Dermis blood vessel endothelial cell (primary cell): ENCODE measurements at regions not wholly inside any gene's neighbourhood (a gene's known extent, or its start where the extent isn't known, plus 50 kb on each side); places are given as distances from the start of the nearest gene placed in this dataset.
"Not testable (repeated sequence)": the region's sequence is repeated elsewhere in the genome, so short reads cannot be mapped to it uniquely, and the experiment has no call there.

ENCODE experiments used
- DNase-seq: peaks from one replicate; pipeline ENCODE4 v3.0.0; 2010

DNA sequence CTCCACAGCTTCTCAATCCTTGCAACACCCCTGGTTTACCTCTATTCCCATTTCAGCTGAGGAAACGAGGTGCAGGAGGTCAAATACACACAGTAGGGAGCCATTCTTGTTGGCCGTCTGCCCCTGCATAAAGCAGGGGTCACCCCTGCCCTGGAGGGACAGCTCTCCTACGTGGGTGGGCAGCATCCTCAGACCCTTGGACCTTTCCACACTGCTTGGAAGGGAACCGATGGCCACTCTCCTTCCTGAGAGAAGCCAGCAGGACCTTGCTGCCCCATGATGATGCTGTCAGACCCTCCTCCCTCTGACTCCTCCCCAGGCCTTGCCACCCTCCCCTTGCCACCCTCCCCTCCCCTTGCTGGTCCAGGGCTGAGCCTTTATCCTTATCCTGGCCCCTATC, 121.1 kb upstream of the SYT13 start:
- DNase-seq = no peak

DNA sequence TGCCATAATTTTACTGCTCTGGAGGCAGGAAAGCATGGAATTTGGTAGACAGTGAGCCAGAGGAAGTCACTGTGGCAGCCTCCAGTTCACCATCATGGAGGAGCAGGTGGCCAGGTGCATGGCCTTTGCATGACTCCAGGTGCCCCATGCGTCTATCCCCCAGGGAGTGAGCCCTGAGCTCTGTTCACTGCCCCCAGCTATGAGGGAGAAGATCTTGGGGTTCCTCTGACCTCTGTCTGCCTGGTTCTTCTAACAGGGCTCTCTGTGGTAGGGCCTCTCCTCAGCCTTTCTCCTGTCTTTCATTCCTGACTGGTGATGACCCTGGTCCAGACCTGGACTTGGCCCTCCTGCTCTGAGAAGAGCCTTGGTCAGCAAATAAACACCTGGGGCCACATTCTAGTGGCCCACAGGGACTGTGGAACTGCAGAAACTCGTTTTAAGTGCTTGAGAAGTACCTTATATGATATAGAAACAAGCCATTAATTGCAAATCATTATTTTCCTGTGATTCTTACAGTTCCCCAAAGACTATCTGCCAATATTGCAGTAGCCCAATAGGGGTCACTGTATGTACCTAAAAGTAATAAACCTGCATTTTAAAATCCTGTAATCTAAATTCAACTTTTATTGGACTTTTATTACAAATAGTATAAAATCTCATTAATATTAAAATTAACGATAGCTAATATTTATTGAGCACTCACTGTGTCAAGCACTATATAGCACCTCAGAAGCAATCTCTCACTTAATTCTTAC, 120.0 kb upstream of the SYT13 start:
- DNase-seq = peak; percentile 56

DNA sequence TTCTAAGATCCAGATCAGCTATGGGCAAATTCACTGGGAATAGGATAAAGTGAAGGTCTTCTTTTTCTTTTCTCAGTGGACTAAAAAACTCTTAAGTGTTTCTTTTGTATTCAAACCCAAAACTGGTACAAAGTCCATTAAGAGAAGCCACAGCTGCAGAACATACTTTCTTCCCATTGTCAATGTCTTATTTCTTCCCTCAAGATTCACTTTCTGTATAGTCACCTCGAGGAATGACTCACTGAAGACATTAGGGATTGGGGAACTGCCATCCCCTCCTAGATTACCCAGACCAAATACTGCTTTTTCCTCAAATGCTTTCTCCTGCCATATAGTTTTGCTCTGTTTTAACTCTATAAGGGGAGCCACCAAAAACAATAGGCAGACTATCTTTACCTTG, 117.4 kb upstream of the SYT13 start:
- not testable (repeated sequence) for DNase-seq

DNA sequence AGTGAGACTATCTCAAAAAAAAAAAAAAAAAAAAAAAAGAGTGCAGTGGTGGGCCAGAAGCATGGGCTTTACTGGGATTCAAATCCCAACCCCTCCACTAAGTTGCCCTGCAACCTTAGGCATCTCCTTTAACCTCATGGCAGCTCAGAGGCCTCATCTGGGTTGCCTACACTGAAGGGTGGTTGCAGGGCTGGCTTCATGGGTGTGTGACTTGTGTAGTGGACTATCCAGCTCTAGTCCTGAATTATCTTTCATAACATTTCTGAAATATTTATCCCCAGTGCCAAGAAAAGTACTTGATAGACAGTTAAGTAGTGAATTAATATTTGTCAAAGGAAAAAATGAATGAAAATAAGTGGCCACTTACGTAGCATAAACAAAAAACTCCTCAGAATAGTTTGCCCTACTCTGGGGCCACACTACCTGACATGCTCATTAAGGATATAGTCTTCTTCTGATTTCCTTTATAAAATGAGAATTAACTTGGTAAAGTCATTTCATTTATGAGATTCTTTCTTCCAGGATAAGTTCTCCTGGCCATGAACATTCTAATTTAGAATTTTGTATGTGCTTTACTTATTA, 116.0 kb upstream of the SYT13 start:
- DNase-seq = no peak

DNA sequence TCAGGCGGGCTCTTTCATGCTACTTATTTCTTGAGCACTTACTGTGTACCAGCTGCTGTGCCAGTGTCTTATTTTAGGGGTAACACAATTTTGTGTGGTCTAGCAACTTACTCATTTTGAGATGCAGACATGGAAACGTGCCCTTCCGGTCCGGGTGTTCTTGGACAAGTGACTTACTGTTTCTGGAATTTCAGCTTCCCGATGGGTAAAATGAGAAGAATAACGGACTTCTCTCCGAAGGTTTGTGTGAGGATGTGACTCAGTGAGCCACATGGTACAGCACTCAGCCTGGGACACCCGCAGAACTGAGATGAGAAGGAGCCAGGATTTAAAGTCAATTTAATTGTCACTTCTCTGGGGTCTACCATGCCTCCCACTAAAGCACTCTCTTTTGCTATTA, 114.5 kb upstream of the SYT13 start:
- DNase-seq = peak; percentile 78

DNA sequence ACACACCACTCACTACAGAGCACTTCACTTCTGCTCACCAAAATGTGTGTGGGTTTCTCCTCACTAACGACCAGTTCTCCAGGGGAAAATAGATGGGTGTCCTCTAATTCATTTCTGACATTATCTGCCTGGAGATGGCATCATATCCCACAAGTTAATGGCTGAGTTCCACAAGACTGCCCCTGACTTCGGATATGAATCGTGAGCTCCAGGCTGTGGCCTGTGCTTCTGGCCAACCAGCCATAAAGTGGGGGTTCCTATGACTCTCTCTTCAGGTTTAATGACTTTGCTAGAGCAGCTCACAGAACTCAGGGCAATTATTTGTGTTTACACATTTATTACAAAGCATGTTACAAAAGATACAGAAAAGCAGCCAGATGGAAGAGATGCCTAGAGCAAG, 113.0 kb upstream of the SYT13 start:
- no peak for DNase-seq

DNA sequence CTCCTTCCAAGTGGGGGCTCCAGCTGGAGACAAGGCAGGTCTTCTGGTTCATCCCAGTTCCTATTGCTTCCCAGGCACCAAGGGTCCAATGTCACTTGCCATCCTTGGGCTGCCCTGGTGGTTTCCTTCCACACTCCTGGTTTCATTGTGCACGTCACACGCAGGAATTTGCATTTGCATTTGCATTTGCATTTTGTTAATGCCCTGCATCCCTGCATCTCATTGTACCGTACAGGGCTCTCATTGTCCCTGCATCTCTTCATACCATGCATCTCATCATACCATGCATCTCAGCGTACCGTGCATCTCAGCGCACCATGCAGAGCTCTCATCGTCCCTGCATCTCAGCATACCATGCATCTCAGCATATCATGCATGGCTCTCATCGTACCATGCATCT, 112.2 kb upstream of the SYT13 start:
- no peak for DNase-seq

GRCh38 chr11:45396394-45396793, 110.3 kb upstream of the SYT13 start:
- no peak for DNase-seq

- no peak for DNase-seq
These were observed 109.8 kb upstream of the SYT13 start for GRCh38 chr11:45395947-45396346.

DNA sequence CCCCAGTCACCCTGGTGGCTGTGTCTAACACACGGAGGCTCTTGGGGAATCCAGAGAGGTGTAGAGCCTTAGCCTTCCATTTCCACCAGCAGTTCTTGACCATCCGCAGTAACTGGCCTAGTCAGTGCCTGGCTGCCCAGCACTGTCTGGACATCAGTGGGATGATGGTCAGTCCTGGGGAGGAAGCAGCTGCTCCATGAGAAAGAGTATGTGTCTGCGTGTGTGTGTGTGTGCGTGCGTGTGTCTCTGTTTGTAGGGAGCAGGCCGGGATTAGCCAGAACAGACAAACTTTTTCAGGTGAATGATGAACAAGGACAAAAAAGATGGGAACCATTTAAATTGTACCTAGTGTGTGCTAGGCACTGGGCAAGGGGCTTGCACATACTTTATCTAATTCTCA, 109.3 kb upstream of the SYT13 start:
- no peak for DNase-seq

- DNase-seq = no peak
These were observed 108.3 kb upstream of the SYT13 start for GRCh38 chr11:45394294-45395085.

DNA sequence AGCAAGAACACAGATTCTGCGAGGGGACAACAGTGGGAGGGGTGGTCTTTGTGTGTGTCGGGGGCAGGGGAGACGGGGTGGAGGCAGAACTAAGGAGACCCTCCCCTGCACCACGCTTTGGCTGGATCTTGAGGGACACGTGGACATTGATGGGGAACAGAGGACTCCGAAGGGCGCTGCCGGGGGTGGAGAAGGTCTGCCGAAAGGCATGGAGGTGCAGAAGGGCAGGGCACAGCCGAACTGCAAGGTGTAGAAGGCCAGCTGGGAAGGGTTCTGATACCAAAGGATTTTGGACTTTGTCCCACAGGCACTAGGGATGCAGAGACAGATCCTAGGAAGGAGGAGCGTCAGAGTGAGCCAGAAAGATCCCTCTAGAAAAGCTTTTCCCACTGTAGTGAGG, 107.7 kb upstream of the SYT13 start:
- DNase-seq = no peak

DNA sequence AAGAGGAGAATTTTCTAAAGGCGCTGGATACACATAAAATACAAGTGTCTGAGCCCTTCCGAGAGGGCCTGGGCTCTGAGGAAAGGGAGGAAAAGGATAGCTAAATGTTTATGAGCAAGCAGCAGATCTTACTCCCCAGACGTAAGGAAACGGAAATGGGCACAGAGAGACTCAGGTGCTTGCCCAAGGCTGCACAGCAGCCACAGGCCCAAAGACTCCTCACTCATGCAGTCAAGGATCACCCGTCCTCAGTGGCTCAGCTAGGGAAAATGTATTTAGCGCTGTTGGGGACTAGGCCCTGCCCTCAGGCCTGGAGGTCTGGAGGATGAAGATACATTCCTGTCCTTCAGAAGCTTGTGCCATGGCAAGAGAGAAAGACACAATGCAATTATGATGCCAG, 107.2 kb upstream of the SYT13 start:
- no peak for DNase-seq

- no peak for DNase-seq
These were observed 106.5 kb upstream of the SYT13 start for GRCh38 chr11:45392591-45393091.

- no peak for DNase-seq
These were observed 106.0 kb upstream of the SYT13 start for GRCh38 chr11:45392154-45392553.

- no peak for DNase-seq
These were observed 105.2 kb upstream of the SYT13 start for GRCh38 chr11:45391168-45391850.

DNA sequence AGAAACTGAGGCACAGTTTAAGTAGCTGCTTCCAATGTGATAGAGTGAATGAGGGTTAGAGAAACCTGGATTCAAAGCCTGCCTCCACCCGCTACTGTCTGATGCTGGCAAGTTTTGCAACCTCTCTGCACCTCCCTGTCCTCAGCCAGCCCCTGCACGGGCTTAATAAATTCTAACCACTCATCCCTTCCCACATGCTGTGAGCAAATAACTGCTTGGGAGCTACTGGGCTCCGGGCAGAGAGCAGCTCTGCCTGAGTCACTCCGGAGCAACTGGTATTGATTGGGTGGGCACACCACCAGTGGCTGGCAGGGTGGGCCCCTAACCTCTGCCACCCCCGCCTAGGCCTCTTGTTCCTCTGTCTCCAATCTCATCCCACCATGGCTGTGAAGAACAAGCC, 104.3 kb upstream of the SYT13 start:
- DNase-seq = no peak

GRCh38 chr11:45388472-45388871, 102.3 kb upstream of the SYT13 start:
- DNase-seq = no peak

DNA sequence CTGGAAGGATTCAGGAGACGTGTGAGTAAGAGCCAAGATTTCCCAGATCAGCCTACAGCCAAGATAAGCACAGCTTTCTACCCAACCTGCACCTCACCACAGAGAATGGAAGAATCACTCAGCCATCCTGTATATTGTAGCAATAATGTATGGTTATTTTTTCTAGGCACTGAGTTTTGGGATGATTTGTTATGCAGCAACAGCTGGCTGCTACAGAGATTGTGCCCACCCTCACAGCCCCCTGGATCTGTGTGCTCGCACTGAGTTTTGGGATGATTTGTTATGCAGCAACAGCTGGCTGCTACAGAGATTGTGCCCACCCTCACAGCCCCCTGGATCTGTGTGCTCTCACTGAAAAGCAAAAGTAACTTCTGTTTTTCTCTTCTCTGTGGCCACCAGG, 101.7 kb upstream of the SYT13 start:
- DNase-seq = not testable (repeated sequence)

- no peak for DNase-seq
These were observed 100.8 kb upstream of the SYT13 start for GRCh38 chr11:45386972-45387371.

- no peak for DNase-seq
These were observed 99.7 kb upstream of the SYT13 start for GRCh38 chr11:45385844-45386243.

DNA sequence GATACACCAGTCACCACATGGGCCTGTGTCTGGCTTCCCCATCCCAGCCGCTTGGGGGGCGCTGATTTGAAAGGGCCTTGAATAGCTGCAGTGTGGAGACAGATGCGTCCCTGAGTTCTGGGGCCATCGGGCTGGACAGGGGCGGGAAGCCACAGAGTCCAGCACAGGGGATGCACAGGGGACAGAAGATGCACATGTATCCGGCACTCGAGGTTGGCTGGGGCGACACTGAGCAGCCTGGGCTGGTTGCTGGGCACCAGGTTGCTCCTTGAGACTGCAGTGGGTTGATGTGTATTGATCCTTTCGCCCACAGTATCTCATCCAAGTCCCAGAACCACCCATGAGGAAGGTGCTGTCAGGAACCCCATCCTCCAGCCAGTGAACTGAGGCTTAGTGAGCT, 99.3 kb upstream of the SYT13 start:
- no peak for DNase-seq

DNA sequence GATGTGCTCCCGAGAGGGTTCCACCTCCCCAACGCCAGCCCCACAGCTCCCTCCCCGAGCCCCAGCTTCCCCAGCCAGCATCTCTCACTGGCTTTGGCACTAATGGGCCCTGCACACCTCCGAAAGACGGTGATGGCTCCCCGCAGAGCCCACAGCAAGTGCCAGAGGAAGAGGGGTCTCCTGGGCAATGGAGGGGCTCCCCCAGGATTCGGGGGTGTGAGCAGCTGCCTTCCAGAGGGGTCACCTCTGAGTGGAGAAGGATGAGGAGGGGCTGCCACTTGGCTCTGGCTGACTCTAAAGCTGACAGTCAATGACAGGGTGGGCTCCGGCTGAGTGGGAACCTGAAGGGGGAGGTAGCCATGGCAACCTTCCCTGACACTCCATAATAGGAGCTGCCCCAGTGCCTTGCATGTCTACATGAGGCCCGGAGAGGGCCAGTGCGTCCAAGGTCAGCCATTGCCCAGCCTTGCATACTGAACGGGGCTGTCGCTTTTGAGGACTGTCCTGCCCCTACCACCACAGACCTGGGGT, 98.6 kb upstream of the SYT13 start:
- DNase-seq = no peak
